GM18861 (cell line): ENCODE measurements at regions not wholly inside any gene's neighbourhood (a gene's known extent, or its start where the extent isn't known, plus 50 kb on each side); places are given as distances from the start of the nearest gene placed in this dataset.

Experiments
- ATAC-seq: cut with Tn5 transposase; IDR thresholded peaks from one replicate; pipeline ENCODE4 v1.9.1; 2021; ENCODE audit not compliant: unreplicated experiment

GRCh38 chr10:108753326-108753725, 1170.0 kb downstream of the XPNPEP1 start:
- no peak for ATAC-seq

GRCh38 chr10:108749042-108749441, 1174.3 kb downstream of the XPNPEP1 start:
- peak; percentile 91 for ATAC-seq

- ATAC-seq = no peak
Observed at GRCh38 chr10:108736111-108736510, 1187.2 kb downstream of the XPNPEP1 start.

GRCh38 chr10:108735380-108735779, 1187.9 kb downstream of the XPNPEP1 start:
- no peak for ATAC-seq

GRCh38 chr10:108721874-108722273, 1201.4 kb downstream of the XPNPEP1 start:
- no peak for ATAC-seq

GRCh38 chr10:108716352-108716751, 1207.0 kb downstream of the XPNPEP1 start:
- ATAC-seq = no peak

- ATAC-seq = no peak
Observed at GRCh38 chr10:108709927-108710722, 1213.2 kb downstream of the XPNPEP1 start.

- no peak for ATAC-seq
Observed at GRCh38 chr10:108708363-108708762, 1214.9 kb downstream of the XPNPEP1 start.

GRCh38 chr10:108696792-108697477, 1226.4 kb downstream of the XPNPEP1 start:
- peak; percentile 93 for ATAC-seq

- ATAC-seq = no peak
Observed at GRCh38 chr10:108691126-108691525, 1232.2 kb downstream of the XPNPEP1 start.

GRCh38 chr10:108690530-108690929, 1232.8 kb downstream of the XPNPEP1 start:
- ATAC-seq = no peak

- ATAC-seq = no peak
Observed at GRCh38 chr10:108689891-108690290, 1233.4 kb downstream of the XPNPEP1 start.

GRCh38 chr10:108688314-108688713, 1235.0 kb downstream of the XPNPEP1 start:
- ATAC-seq = no peak

- ATAC-seq = no peak
Observed at GRCh38 chr10:108685863-108686531, 1237.3 kb downstream of the XPNPEP1 start.

GRCh38 chr10:108684431-108684830, 1238.9 kb downstream of the XPNPEP1 start:
- no peak for ATAC-seq

- ATAC-seq = no peak
Observed at GRCh38 chr10:108673741-108674140, 1249.6 kb downstream of the XPNPEP1 start.

GRCh38 chr10:108663587-108663986, 1259.7 kb downstream of the XPNPEP1 start:
- no peak for ATAC-seq

GRCh38 chr10:108662975-108663374, 1260.3 kb downstream of the XPNPEP1 start:
- no peak for ATAC-seq

- no peak for ATAC-seq
Observed at GRCh38 chr10:108655057-108655456, 1268.3 kb downstream of the XPNPEP1 start.

GRCh38 chr10:108653531-108653930, 1269.8 kb downstream of the XPNPEP1 start:
- ATAC-seq = no peak

- no peak for ATAC-seq
Observed at GRCh38 chr10:108639010-108639409, 1284.3 kb downstream of the XPNPEP1 start.

- no peak for ATAC-seq
Observed at GRCh38 chr10:108638225-108638624, 1285.1 kb downstream of the XPNPEP1 start.
